ENCODE measurements at regions not wholly inside any gene's neighbourhood (a gene's known extent, or its start where the extent isn't known, plus 50 kb on each side); places are given as distances from the start of the nearest gene placed in this dataset.

- H3K4me3 ChIP-seq (ENCODE audit: low read depth, low read length, poor library complexity, severe bottlenecking): no peak overlapping the region
- no peaks in the 10 kb centered on the region for H3K27me3 ChIP-seq (ENCODE audit: insufficient read depth, low read length)
- H3K27ac ChIP-seq (ENCODE audit: low read depth, low read length, poor library complexity, severe bottlenecking): no peak overlapping the region
- H3K36me3 ChIP-seq (ENCODE audit: insufficient read depth, low read length): no peaks in the 10 kb centered on the region
- no peaks in the 10 kb centered on the region for H3K9me2 ChIP-seq (ENCODE audit: low read depth, low read length)
- no peaks in the 10 kb centered on the region for H3K9me3 ChIP-seq (ENCODE audit: low read length)
- H3F3A ChIP-seq (ENCODE audit: insufficient read depth, low read length): no peaks in the 10 kb centered on the region
- H3K4me2 ChIP-seq (ENCODE audit: low read length): no peak overlapping the region
- no peaks in the 10 kb centered on the region for H4K20me1 ChIP-seq (ENCODE audit: insufficient read depth, low read length)
- no peaks in the 10 kb centered on the region for H3K79me2 ChIP-seq (ENCODE audit: insufficient read depth, low read length)
- H2AFZ ChIP-seq (ENCODE audit: low read length): no peak overlapping the region
- H3K4me1 ChIP-seq (ENCODE audit: insufficient read depth, low read length, severe bottlenecking): no peaks in the 10 kb centered on the region
- no peak overlapping the region for H3K9ac ChIP-seq (ENCODE audit: low read length)
- TF ChIP-seq EZH2 (IDR thresholded peaks at IDR 0.05; ENCODE audit: borderline replicate concordance, low read length) (no peak), CTCF (IDR thresholded peaks at IDR 0.05; ENCODE audit: low read length) (peak; percentile 28; the same call in 1 of the 2 replicates)
Measured at GRCh38 chr3:132803889-132804288, 81.7 kb upstream of the NPHP3 start.

GRCh38 chr3:132800958-132801357 is 78.7 kb upstream of the NPHP3 start:
- no peak for TF ChIP-seq CTCF (IDR thresholded peaks at IDR 0.05; ENCODE audit: low read length)
- Histone ChIP-seq H2AFZ (ENCODE audit: low read length) (no peak overlapping the region), H3K27ac (ENCODE audit: low read depth, low read length, poor library complexity, severe bottlenecking) (no peak overlapping the region), H3K4me1 (ENCODE audit: insufficient read depth, low read length, severe bottlenecking) (no peaks in the 10 kb centered on the region), H3K9ac (ENCODE audit: low read length) (no peak overlapping the region), H3K9me3 (ENCODE audit: low read length) (no peaks in the 10 kb centered on the region), H3K36me3 (ENCODE audit: insufficient read depth, low read length) (no peaks in the 10 kb centered on the region), H3K9me2 (ENCODE audit: low read depth, low read length) (no peaks in the 10 kb centered on the region), H4K20me1 (ENCODE audit: insufficient read depth, low read length) (no peaks in the 10 kb centered on the region), H3F3A (ENCODE audit: insufficient read depth, low read length) (no peaks in the 10 kb centered on the region), H3K4me2 (ENCODE audit: low read length) (no peak overlapping the region), H3K4me3 (ENCODE audit: low read depth, low read length, poor library complexity, severe bottlenecking) (no peak overlapping the region), H3K27me3 (ENCODE audit: insufficient read depth, low read length) (no peaks in the 10 kb centered on the region), H3K79me2 (ENCODE audit: insufficient read depth, low read length) (no peaks in the 10 kb centered on the region)

- Histone ChIP-seq H3K4me1 (ENCODE audit: insufficient read depth, low read length, severe bottlenecking) (no peaks in the 10 kb centered on the region), H3K4me3 (ENCODE audit: low read depth, low read length, poor library complexity, severe bottlenecking) (no peak overlapping the region)
- TF ChIP-seq EZH2 (IDR thresholded peaks at IDR 0.05; ENCODE audit: borderline replicate concordance, low read length): no peak
- no peak for TF ChIP-seq CTCF (IDR thresholded peaks at IDR 0.05; ENCODE audit: low read length)
Measured at GRCh38 chr3:132790806-132791205, 68.6 kb upstream of the NPHP3 start.

More at GRCh38 chr3:132790806-132791205, 68.6 kb upstream of the NPHP3 start:
- H4K20me1 ChIP-seq (ENCODE audit: insufficient read depth, low read length): no peaks in the 10 kb centered on the region
- no peaks in the 10 kb centered on the region for H3F3A ChIP-seq (ENCODE audit: insufficient read depth, low read length)
- H3K27ac ChIP-seq (ENCODE audit: low read depth, low read length, poor library complexity, severe bottlenecking): no peak overlapping the region
- no peak overlapping the region for H3K9ac ChIP-seq (ENCODE audit: low read length)
- no peaks in the 10 kb centered on the region for H3K9me2 ChIP-seq (ENCODE audit: low read depth, low read length)
- no peak overlapping the region for H2AFZ ChIP-seq (ENCODE audit: low read length)
- H3K27me3 ChIP-seq (ENCODE audit: insufficient read depth, low read length): no peaks in the 10 kb centered on the region
- H3K79me2 ChIP-seq (ENCODE audit: insufficient read depth, low read length): no peaks in the 10 kb centered on the region
- no peak overlapping the region for H3K4me2 ChIP-seq (ENCODE audit: low read length)
- H3K36me3 ChIP-seq (ENCODE audit: insufficient read depth, low read length): no peaks in the 10 kb centered on the region
- no peaks in the 10 kb centered on the region for H3K9me3 ChIP-seq (ENCODE audit: low read length)
